GM23248 (cell line): ENCODE measurements at regions not wholly inside any gene's neighbourhood (a gene's known extent, or its start where the extent isn't known, plus 50 kb on each side); places are given as distances from the start of the nearest gene placed in this dataset.

Source experiments
- DNase-seq: peaks from one replicate; pipeline ENCODE4 v3.0.0-alpha.2; 2015
- H2AFZ ChIP-seq: fragments of 200-600 bp; sonication (generic); 2 replicates; pipeline ENCODE4 v1.6.1; 2016; ENCODE audit warnings: antibody characterized with exemption
- H3F3A ChIP-seq: fragments of 200-600 bp; sonication (generic); 2 replicates; pipeline ENCODE4 v1.6.1; 2016; ENCODE audit warnings: mild to moderate bottlenecking, antibody characterized with exemption, mixed run types; ENCODE audit not compliant: insufficient read depth
- H3K27ac ChIP-seq: fragments of 200-600 bp; sonication (generic); 2 replicates; pipeline ENCODE4 v1.5.1; 2016; ENCODE audit warnings: mild to moderate bottlenecking
- H3K27me3 ChIP-seq: fragments of 200-600 bp; sonication (generic); replicated peaks from 2 replicates; pipeline ENCODE4 v1.6.1; 2016; ENCODE audit warnings: mild to moderate bottlenecking; ENCODE audit not compliant: insufficient read depth
- H3K36me3 ChIP-seq: fragments of 200-600 bp; sonication (generic); 2 replicates; pipeline ENCODE4 v1.6.1; 2016; ENCODE audit warnings: low read depth, mild to moderate bottlenecking
- H3K4me1 ChIP-seq: fragments of 200-600 bp; sonication (generic); 2 replicates; pipeline ENCODE4 v1.6.1; 2016; ENCODE audit warnings: mild to moderate bottlenecking; ENCODE audit not compliant: insufficient read depth
- H3K4me2 ChIP-seq: fragments of 200-600 bp; sonication (generic); one replicate; pipeline ENCODE4 v1.6.1; 2016; ENCODE audit warnings: mild to moderate bottlenecking; ENCODE audit not compliant: unreplicated experiment
- H3K4me3 ChIP-seq: fragments of 200-600 bp; sonication (generic); 2 replicates; pipeline ENCODE4 v1.5.1; 2016; ENCODE audit warnings: mild to moderate bottlenecking
- H3K79me2 ChIP-seq: fragments of 200-600 bp; sonication (generic); 2 replicates; pipeline ENCODE4 v1.6.1; 2016; ENCODE audit warnings: mild to moderate bottlenecking; ENCODE audit not compliant: insufficient read depth
- H3K9ac ChIP-seq: fragments of 200-600 bp; sonication (generic); 2 replicates; pipeline ENCODE4 v1.6.1; 2016; ENCODE audit warnings: mild to moderate bottlenecking
- H3K9me2 ChIP-seq: fragments of 200-600 bp; sonication (generic); 2 replicates; pipeline ENCODE4 v1.6.1; 2016; ENCODE audit warnings: mixed run types, mild to moderate bottlenecking, moderate library complexity; ENCODE audit not compliant: insufficient read depth
- H3K9me3 ChIP-seq: fragments of 200-600 bp; sonication (generic); one replicate; pipeline ENCODE4 v1.6.1; 2017; ENCODE audit warnings: low read depth
- H4K20me1 ChIP-seq: fragments of 200-600 bp; sonication (generic); 2 replicates; pipeline ENCODE4 v1.6.0; 2016; ENCODE audit not compliant: insufficient read depth
- EZH2 ChIP-seq: fragments of 200-600 bp; sonication (generic); IDR thresholded peaks from 2 replicates; pipeline ENCODE4 v1.6.1; 2018; ENCODE audit warnings: antibody characterized with exemption, mild to moderate bottlenecking; ENCODE audit not compliant: insufficient read depth, poor library complexity, severe bottlenecking
- EZH2phosphoT487 ChIP-seq: fragments of 200-600 bp; sonication (generic); IDR thresholded peaks from 2 replicates; pipeline ENCODE4 v1.6.1; 2018; ENCODE audit warnings: antibody characterized with exemption, moderate library complexity, mild to moderate bottlenecking, low read depth; ENCODE audit not compliant: insufficient read depth
- WGBS, 2 experiments: methylation state at CpG; one replicate each; pipeline ENCODE4 v1.1.6; 2015 to 2017; ENCODE audit warnings: low lambda C conversion rate in 2 of 2, low coverage in 1 of 2; ENCODE audit errors: missing lambda C conversion rate in 2 of 2; 5-methylcytosine and 5-hydroxymethylcytosine counted together
- in situ Hi-C: fragments of 300-500 bp; cut with MboI; formaldehyde crosslinking; loops from 2 replicates; pipeline ENCODE4 v1.15.0; 2020

DNA sequence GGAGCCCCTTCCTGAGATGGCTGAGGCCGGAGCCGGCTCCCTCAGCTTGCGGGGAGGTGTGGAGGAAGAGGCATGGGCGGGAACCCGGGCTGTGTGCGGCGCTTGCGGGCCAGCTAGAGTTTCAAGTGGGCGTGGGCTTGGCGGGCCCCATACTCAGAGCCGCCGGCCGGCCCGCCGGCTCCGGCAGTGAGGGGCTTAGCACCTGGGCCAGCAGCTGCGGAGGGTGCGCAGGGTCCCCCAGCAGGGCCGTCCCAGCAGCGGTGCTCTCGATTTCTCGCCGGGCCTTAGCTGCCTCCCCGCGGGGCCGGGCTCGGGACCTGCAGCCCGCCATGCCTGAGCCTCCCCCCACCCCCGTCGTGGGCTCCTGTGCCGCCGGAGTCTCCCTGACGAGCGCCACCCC is 67.9 kb upstream of the SLC28A3 start:
- in situ Hi-C loops, result loop anchor here (25.0 kb wide), 2 partner anchors 554 to 854 kb away; no protein-coding TSS in a partner anchor
- no peaks in the 10 kb centered on the region for H3K36me3 ChIP-seq
- no peaks in the 10 kb centered on the region for H3K4me1 ChIP-seq
- TF ChIP-seq EZH2 (no peak), EZH2phosphoT487 (no peak)
- WGBS, 2 experiments, result 87 to 89% methylated on average over 11 to 31 of the region's 34 CpGs
- H3K79me2 ChIP-seq, result no peaks in the 10 kb centered on the region
- no peaks in the 10 kb centered on the region for H3K27me3 ChIP-seq
- no peak overlapping the region for H2AFZ ChIP-seq
- H4K20me1 ChIP-seq, result no peaks in the 10 kb centered on the region
- no peaks in the 10 kb centered on the region for H3F3A ChIP-seq
- H3K4me2 ChIP-seq, result no peak overlapping the region
- no peak for DNase-seq
- H3K27ac ChIP-seq, result no peak overlapping the region
- H3K9me2 ChIP-seq, result no peaks in the 10 kb centered on the region
- H3K9me3 ChIP-seq, result no peaks in the 10 kb centered on the region
- H3K9ac ChIP-seq, result no peak overlapping the region
- H3K4me3 ChIP-seq, result no peak overlapping the region

- Histone ChIP-seq H3K9ac (no peak overlapping the region), H4K20me1 (no peaks in the 10 kb centered on the region), H2AFZ (no peak overlapping the region), H3K36me3 (no peaks in the 10 kb centered on the region), H3K79me2 (no peaks in the 10 kb centered on the region), H3K4me1 (no peaks in the 10 kb centered on the region), H3K27ac (no peak overlapping the region), H3K4me2 (no peak overlapping the region), H3K9me3 (no peaks in the 10 kb centered on the region), H3K4me3 (no peak overlapping the region), H3K9me2 (no peaks in the 10 kb centered on the region), H3K27me3 (no peaks in the 10 kb centered on the region), H3F3A (no peaks in the 10 kb centered on the region)
- TF ChIP-seq EZH2 (no peak), EZH2phosphoT487 (no peak)
- 5 to 9% methylated on average over 6 of the region's 6 CpGs for WGBS, 2 experiments
- in situ Hi-C loops, result loop anchor here (25.0 kb wide), 2 partner anchors 551 to 851 kb away; no protein-coding TSS in a partner anchor
- DNase-seq, result no peak
These were observed 71.2 kb upstream of the SLC28A3 start for GRCh38 chr9:84411683-84412267.

GRCh38 chr9:84412654-84413053 is 72.1 kb upstream of the SLC28A3 start:
- no peaks in the 10 kb centered on the region for H3K9me2 ChIP-seq
- H3K9ac ChIP-seq, result no peak overlapping the region
- no peak for TF ChIP-seq EZH2phosphoT487
- no peak for TF ChIP-seq EZH2
- no peaks in the 10 kb centered on the region for H3K79me2 ChIP-seq
- H3K9me3 ChIP-seq, result no peaks in the 10 kb centered on the region
- no peaks in the 10 kb centered on the region for H3K27me3 ChIP-seq
- H3K4me1 ChIP-seq, result no peaks in the 10 kb centered on the region
- no peak overlapping the region for H3K4me2 ChIP-seq
- WGBS, 2 experiments, result 59 to 71% methylated on average over 4 of the region's 4 CpGs
- H3K4me3 ChIP-seq, result no peak overlapping the region
- in situ Hi-C loops, result loop anchor here (25.0 kb wide), 2 partner anchors 550 to 850 kb away; no protein-coding TSS in a partner anchor
- no peaks in the 10 kb centered on the region for H3K36me3 ChIP-seq
- no peaks in the 10 kb centered on the region for H4K20me1 ChIP-seq
- H3F3A ChIP-seq, result no peaks in the 10 kb centered on the region
- H3K27ac ChIP-seq, result no peak overlapping the region
- no peak overlapping the region for H2AFZ ChIP-seq
- DNase-seq, result no peak

DNA sequence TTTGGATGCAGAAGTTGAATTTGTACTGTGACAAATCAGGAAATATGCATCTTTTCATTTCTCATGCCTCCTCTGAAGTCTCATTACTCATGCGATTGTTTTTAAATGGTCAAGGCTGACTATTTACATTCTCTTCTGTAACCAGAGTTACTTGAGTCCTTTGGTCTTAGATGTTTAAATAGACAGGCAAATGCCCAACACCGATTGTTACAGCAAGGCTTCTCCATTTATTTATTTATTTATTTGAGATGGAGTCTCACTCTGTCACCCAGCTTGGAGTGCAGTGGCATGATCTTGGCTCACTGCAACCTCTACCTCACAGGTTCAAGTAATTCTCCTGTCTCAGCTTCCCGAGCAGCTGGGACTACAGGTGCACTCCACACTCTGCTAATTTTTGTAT is 72.7 kb upstream of the SLC28A3 start:
- Histone ChIP-seq H3K4me1 (no peaks in the 10 kb centered on the region), H3K4me2 (no peak overlapping the region), H3K27me3 (no peaks in the 10 kb centered on the region), H3K9me2 (no peaks in the 10 kb centered on the region), H3K27ac (no peak overlapping the region), H3K36me3 (no peaks in the 10 kb centered on the region), H4K20me1 (no peaks in the 10 kb centered on the region), H3F3A (no peaks in the 10 kb centered on the region), H3K9me3 (no peaks in the 10 kb centered on the region), H3K9ac (no peak overlapping the region), H3K79me2 (no peaks in the 10 kb centered on the region), H2AFZ (no peak overlapping the region), H3K4me3 (no peak overlapping the region)
- 80 to 85% methylated on average over 3 of the region's 3 CpGs for WGBS, 2 experiments
- no peak for DNase-seq
- in situ Hi-C loops, result loop anchor here (25.0 kb wide), 2 partner anchors 549 to 849 kb away; no protein-coding TSS in a partner anchor
- no peak for TF ChIP-seq EZH2
